GM12878 (cell line): ENCODE measurements at regions not wholly inside any gene's neighbourhood (a gene's known extent, or its start where the extent isn't known, plus 50 kb on each side); places are given as distances from the start of the nearest gene placed in this dataset.
A peak's percentile ranks its signal among the peaks of the same experiment; 100 is the strongest.

ENCODE experiments used
- BCL3 ChIP-seq: IDR thresholded peaks from 2 replicates; pipeline ENCODE4 v1.6.1; 2011; ENCODE audit warnings: borderline replicate concordance, low read depth, mild to moderate bottlenecking, moderate library complexity, low read length; ENCODE audit not compliant: insufficient read depth, poor library complexity, severe bottlenecking
- CEBPZ ChIP-seq: fragments of 150-350 bp; IDR thresholded peaks from 2 replicates; pipeline ENCODE4 v1.6.1; 2016; ENCODE audit warnings: low read depth, low read length
- EED ChIP-seq: sonication (generic); IDR thresholded peaks from 2 replicates; pipeline ENCODE4 v1.6.1; 2016; ENCODE audit warnings: antibody characterized with exemption, low read depth
- GABPA ChIP-seq: IDR thresholded peaks from 2 replicates; pipeline ENCODE4 v1.6.1; 2014; ENCODE audit warnings: antibody characterized with exemption, low read depth, mild to moderate bottlenecking, inconsistent platforms
- IKZF2 ChIP-seq, 2 experiments: fragments of 450-650 bp; IDR thresholded peaks; 2 replicates each; pipeline ENCODE4 v1.6.1; 2017; ENCODE audit warnings: mild to moderate bottlenecking in 2 of 2, moderate library complexity in 2 of 2
- MAX ChIP-seq: IDR thresholded peaks from 2 replicates; pipeline ENCODE4 v1.6.1; 2012; ENCODE audit warnings: low read depth, low read length, improper control_type of control experiment
- MLLT1 ChIP-seq: fragments of 450-650 bp; IDR thresholded peaks from 2 replicates; pipeline ENCODE4 v1.6.1; 2016; ENCODE audit warnings: mild to moderate bottlenecking
- MTA2 ChIP-seq: fragments of 450-650 bp; IDR thresholded peaks from 2 replicates; pipeline ENCODE4 v1.6.1; 2016; ENCODE audit warnings: low read depth, mild to moderate bottlenecking, moderate library complexity
- MTA3 ChIP-seq: IDR thresholded peaks from 2 replicates; pipeline ENCODE4 v1.6.1; 2012; ENCODE audit warnings: low read length, inconsistent platforms, borderline replicate concordance
- MYB ChIP-seq: fragments of 150-350 bp; IDR thresholded peaks from 2 replicates; pipeline ENCODE4 v1.6.1; 2014; ENCODE audit warnings: mild to moderate bottlenecking, low read depth, low read length, borderline replicate concordance
- NFIC ChIP-seq: IDR thresholded peaks from 2 replicates; pipeline ENCODE4 v1.6.1; 2012; ENCODE audit warnings: low read depth, mild to moderate bottlenecking, inconsistent platforms, low read length, moderate library complexity
- PKNOX1 ChIP-seq: fragments of 450-650 bp; IDR thresholded peaks from 2 replicates; pipeline ENCODE4 v1.6.1; 2016; ENCODE audit warnings: mild to moderate bottlenecking
- RAD21 ChIP-seq: IDR thresholded peaks from 2 replicates; pipeline ENCODE4 v1.6.1; 2011; ENCODE audit warnings: mild to moderate bottlenecking, low read depth, low read length, moderate library complexity; ENCODE audit not compliant: insufficient read depth
- RBBP5 ChIP-seq: fragments of 200-600 bp; sonication (generic); conservative IDR thresholded peaks from 2 replicates; pipeline ENCODE4 v1.6.1; 2016
- RUNX3 ChIP-seq: IDR thresholded peaks from 2 replicates; pipeline ENCODE4 v1.6.1; 2012; ENCODE audit warnings: low read length, inconsistent platforms
- SKIL ChIP-seq: fragments of 450-650 bp; IDR thresholded peaks from 2 replicates; pipeline ENCODE4 v1.6.1; 2017; ENCODE audit warnings: mild to moderate bottlenecking, low read depth, inconsistent platforms; ENCODE audit not compliant: poor library complexity, severe bottlenecking
- SREBF2 ChIP-seq: IDR thresholded peaks from 2 replicates; pipeline ENCODE4 v1.6.1; 2012; ENCODE audit warnings: mild to moderate bottlenecking, low read length
- SUPT20H ChIP-seq: IDR thresholded peaks from 2 replicates; pipeline ENCODE4 v1.6.1; 2011; ENCODE audit warnings: low read depth, mild to moderate bottlenecking, low read length, moderate library complexity, borderline replicate concordance; ENCODE audit not compliant: control insufficient read depth
- ZNF217 ChIP-seq: fragments of 450-650 bp; IDR thresholded peaks from 2 replicates; pipeline ENCODE4 v1.6.1; 2017; ENCODE audit warnings: antibody characterized with exemption, mild to moderate bottlenecking
- ZSCAN29 ChIP-seq: fragments of 450-650 bp; IDR thresholded peaks from 2 replicates; pipeline ENCODE4 v1.6.1; 2017; ENCODE audit warnings: mild to moderate bottlenecking, moderate library complexity

- TF ChIP-seq MLLT1, result peak; percentile 55; the same call in 1 of the 2 replicates
- no peak for TF ChIP-seq RBBP5
- TF ChIP-seq GABPA, result peak; percentile 21; the same call in 1 of the 2 replicates
- TF ChIP-seq RAD21, result peak; percentile 1; the same call in 1 of the 2 replicates
- TF ChIP-seq EED, result peak; percentile 91
- peak; percentile 88 for TF ChIP-seq MTA3
- TF ChIP-seq ZNF217, result no peak
- TF ChIP-seq NFIC, result peak; percentile 98
- peak; percentile 100 for TF ChIP-seq RUNX3
- TF ChIP-seq MTA2, result peak; percentile 63
- no peak for TF ChIP-seq MYB
- peak; percentile 41 for TF ChIP-seq SKIL
- TF ChIP-seq CEBPZ, result no peak
- no peak; the same call in 1 of the 2 replicates for TF ChIP-seq PKNOX1
- TF ChIP-seq IKZF2 (IDR thresholded peaks at IDR 0.05), result peak; percentile 69
- peak; percentile 73 for TF ChIP-seq BCL3
- no peak for TF ChIP-seq MAX
- no peak for TF ChIP-seq ZSCAN29
- no peak for TF ChIP-seq SREBF2
- no peak for TF ChIP-seq SUPT20H
Observed at GRCh38 chr6:69584913-69585729, 211.7 kb downstream of the LMBRD1 start (continued).
